Prostate gland (tissue), 2 donors: ENCODE measurements at regions not wholly inside any gene's neighbourhood (a gene's known extent, or its start where the extent isn't known, plus 50 kb on each side); places are given as distances from the start of the nearest gene placed in this dataset.

Experiments used
- CTCF ChIP-seq, 4 experiments: fragments of 200-600 bp in 2 of 4; fragments of 450-650 bp in 2 of 4; sonication (generic) in 2 of 4; IDR thresholded peaks; 1 replicate in 3 of 4; 2 replicates in 1 of 4; pipeline ENCODE4 v1.5.1; 2016 to 2019; ENCODE audit warnings: antibody characterized with exemption in 4 of 4, mild to moderate bottlenecking in 2 of 4, moderate library complexity in 2 of 4
- POLR2A ChIP-seq: fragments of 450-650 bp; IDR thresholded peaks from one replicate; pipeline ENCODE4 v1.6.1; 2016; ENCODE audit warnings: antibody characterized with exemption, mild to moderate bottlenecking

- TF ChIP-seq CTCF (IDR thresholded peaks at IDR 0.05): no peak
- no peak for TF ChIP-seq POLR2A
Measured at GRCh38 chr6:97939440-97940168, 656.6 kb upstream of the MMS22L start.
